Trophoblast cell (in vitro differentiated cells and primary cell): ENCODE measurements at regions not wholly inside any gene's neighbourhood (a gene's known extent, or its start where the extent isn't known, plus 50 kb on each side); places are given as distances from the start of the nearest gene placed in this dataset.

ENCODE experiments used
- DNase-seq, 2 donors: peaks; one replicate each; pipeline ENCODE4 v3.0.0-alpha.2; 2016
- H2AFZ ChIP-seq: 2 replicates; pipeline ENCODE4 v1.6.1; 2013; ENCODE audit warnings: low read length, moderate library complexity, mild to moderate bottlenecking; ENCODE audit not compliant: insufficient read depth, poor library complexity
- H2AK5ac ChIP-seq: 2 replicates; pipeline ENCODE4 v1.6.1; 2013; ENCODE audit warnings: mild to moderate bottlenecking, low read length
- H2BK120ac ChIP-seq: 2 replicates; pipeline ENCODE4 v1.6.1; 2013; ENCODE audit warnings: low read length, mild to moderate bottlenecking, moderate library complexity; ENCODE audit not compliant: insufficient read depth, poor library complexity
- H2BK12ac ChIP-seq: 2 replicates; pipeline ENCODE4 v1.6.1; 2013; ENCODE audit warnings: mild to moderate bottlenecking, low read length, moderate library complexity
- H2BK5ac ChIP-seq: 2 replicates; pipeline ENCODE4 v1.6.1; 2013; ENCODE audit warnings: low read length, low read depth, moderate library complexity, mild to moderate bottlenecking; ENCODE audit not compliant: poor library complexity
- H3K14ac ChIP-seq: 2 replicates; pipeline ENCODE4 v1.6.1; 2013; ENCODE audit warnings: mild to moderate bottlenecking, low read length
- H3K18ac ChIP-seq: 2 replicates; pipeline ENCODE4 v1.6.1; 2013; ENCODE audit warnings: mild to moderate bottlenecking, low read length
- H3K23ac ChIP-seq: 2 replicates; pipeline ENCODE4 v1.6.1; 2013; ENCODE audit warnings: low read length
- H3K27ac ChIP-seq: 2 replicates; pipeline ENCODE4 v1.5.1; 2013; ENCODE audit warnings: low read depth, mild to moderate bottlenecking, inconsistent platforms, low read length, moderate library complexity
- H3K27me3 ChIP-seq: 2 replicates; pipeline ENCODE4 v1.6.1; 2013; ENCODE audit warnings: inconsistent platforms, mild to moderate bottlenecking, low read length, moderate library complexity; ENCODE audit not compliant: insufficient read depth
- H3K36me3 ChIP-seq, 2 experiments: 1 replicate in 1 of 2; 2 replicates in 1 of 2; pipeline ENCODE4 v1.6.1; 2013; ENCODE audit warnings: low read length in 2 of 2, mild to moderate bottlenecking in 2 of 2, moderate library complexity in 1 of 2; ENCODE audit not compliant: insufficient read depth in 2 of 2, control insufficient read depth in 1 of 2
- H3K4ac ChIP-seq: 2 replicates; pipeline ENCODE4 v1.6.1; 2013; ENCODE audit warnings: low read depth, mild to moderate bottlenecking, low read length, moderate library complexity
- H3K4me1 ChIP-seq, 2 experiments: 1 replicate in 1 of 2; 2 replicates in 1 of 2; pipeline ENCODE4 v1.6.1; 2013; ENCODE audit warnings: low read length in 2 of 2, mild to moderate bottlenecking in 2 of 2, moderate library complexity in 1 of 2; ENCODE audit not compliant: insufficient read depth in 2 of 2, control insufficient read depth in 1 of 2
- H3K4me2 ChIP-seq: 2 replicates; pipeline ENCODE4 v1.6.1; 2013; ENCODE audit warnings: inconsistent platforms, mild to moderate bottlenecking, low read length, moderate library complexity
- H3K4me3 ChIP-seq: 2 replicates; pipeline ENCODE4 v1.5.1; 2013; ENCODE audit warnings: mild to moderate bottlenecking, low read depth, low read length, inconsistent platforms
- H3K79me1 ChIP-seq: one replicate; pipeline ENCODE4 v1.6.1; 2013; ENCODE audit warnings: low read length
- H3K79me2 ChIP-seq: 2 replicates; pipeline ENCODE4 v1.6.1; 2013; ENCODE audit warnings: low read length, mild to moderate bottlenecking; ENCODE audit not compliant: control insufficient read depth, insufficient read depth, poor library complexity
- H3K9ac ChIP-seq: 2 replicates; pipeline ENCODE4 v1.6.1; 2013; ENCODE audit warnings: mild to moderate bottlenecking, low read length
- H3K9me3 ChIP-seq: 2 replicates; pipeline ENCODE4 v1.6.1; 2013; ENCODE audit warnings: low read depth, mild to moderate bottlenecking, control low read depth, inconsistent platforms, low read length; ENCODE audit not compliant: insufficient read depth
- H4K12ac ChIP-seq: 2 replicates; pipeline ENCODE4 v1.6.1; 2013; ENCODE audit warnings: low read depth, mild to moderate bottlenecking, low read length, moderate library complexity
- H4K8ac ChIP-seq: 2 replicates; pipeline ENCODE4 v1.6.1; 2013; ENCODE audit warnings: low read depth, mild to moderate bottlenecking, low read length, moderate library complexity
- H4K91ac ChIP-seq: one replicate; pipeline ENCODE4 v1.6.1; 2013; ENCODE audit warnings: low read depth, mild to moderate bottlenecking, low read length, moderate library complexity
- WGBS: extraction: QIAGEN DNeasy Blood & Tissue Kit; methylation state at CpG from one replicate; pipeline ENCODE4 v1.1.7; 2013; ENCODE audit warnings: missing lambda C conversion rate; ENCODE audit not compliant: insufficient read length, insufficient coverage; ENCODE audit errors: extremely low coverage; 5-methylcytosine and 5-hydroxymethylcytosine counted together

- Histone ChIP-seq H3K4me2 (no peak overlapping the region), H4K8ac (no peak overlapping the region), H2BK120ac (no peak overlapping the region), H2BK5ac (no peak overlapping the region), H3K9ac (no peak overlapping the region), H3K79me2 (no peaks in the 10 kb centered on the region), H2AK5ac (no peak overlapping the region), H3K27ac (no peak overlapping the region), H3K4me3 (no peak overlapping the region), H3K23ac (no peak overlapping the region), H3K18ac (no peak overlapping the region), H4K91ac (no peak overlapping the region), H3K9me3 (no peaks in the 10 kb centered on the region), H3K27me3 (no peaks in the 10 kb centered on the region), H3K36me3 (no peaks in the 10 kb centered on the region), H3K4ac (no peak overlapping the region), H3K79me1 (no peaks in the 10 kb centered on the region), H2AFZ (no peak overlapping the region), H3K4me1 (peaks cover 0 to 5% of the 10 kb centered on the region in 2 experiments), H4K12ac (no peak overlapping the region), H2BK12ac (no peak overlapping the region), H3K14ac (no peak overlapping the region)
- no CpG with 5 or more reads among the region's 12 CpGs for WGBS
- no peak for DNase-seq
These were observed 204.4 kb upstream of the LINGO1 start for GRCh38 chr15:77836906-77837648.

GRCh38 chr15:77836121-77836692 lies 203.5 kb upstream of the LINGO1 start:
- WGBS = no CpG with 5 or more reads among the region's 6 CpGs
- no peak overlapping the region for H3K27ac ChIP-seq
- no peak overlapping the region for H4K91ac ChIP-seq
- no peak overlapping the region for H4K12ac ChIP-seq
- H2AFZ ChIP-seq = no peak overlapping the region
- peaks cover 0 to 5% of the 10 kb centered on the region in 2 experiments for H3K4me1 ChIP-seq
- DNase-seq = no peak
- H3K4ac ChIP-seq = no peak overlapping the region
- H3K23ac ChIP-seq = no peak overlapping the region
- no peaks in the 10 kb centered on the region for H3K36me3 ChIP-seq
- H2BK12ac ChIP-seq = no peak overlapping the region
- H3K79me1 ChIP-seq = no peaks in the 10 kb centered on the region
- no peaks in the 10 kb centered on the region for H3K79me2 ChIP-seq
- H3K4me3 ChIP-seq = no peak overlapping the region
- no peak overlapping the region for H2BK120ac ChIP-seq
- H2BK5ac ChIP-seq = no peak overlapping the region
- no peaks in the 10 kb centered on the region for H3K27me3 ChIP-seq
- no peak overlapping the region for H3K9ac ChIP-seq
- no peak overlapping the region for H4K8ac ChIP-seq
- H3K9me3 ChIP-seq = no peaks in the 10 kb centered on the region
- H3K4me2 ChIP-seq = no peak overlapping the region
- H3K14ac ChIP-seq = no peak overlapping the region
- no peak overlapping the region for H2AK5ac ChIP-seq
- no peak overlapping the region for H3K18ac ChIP-seq

DNA sequence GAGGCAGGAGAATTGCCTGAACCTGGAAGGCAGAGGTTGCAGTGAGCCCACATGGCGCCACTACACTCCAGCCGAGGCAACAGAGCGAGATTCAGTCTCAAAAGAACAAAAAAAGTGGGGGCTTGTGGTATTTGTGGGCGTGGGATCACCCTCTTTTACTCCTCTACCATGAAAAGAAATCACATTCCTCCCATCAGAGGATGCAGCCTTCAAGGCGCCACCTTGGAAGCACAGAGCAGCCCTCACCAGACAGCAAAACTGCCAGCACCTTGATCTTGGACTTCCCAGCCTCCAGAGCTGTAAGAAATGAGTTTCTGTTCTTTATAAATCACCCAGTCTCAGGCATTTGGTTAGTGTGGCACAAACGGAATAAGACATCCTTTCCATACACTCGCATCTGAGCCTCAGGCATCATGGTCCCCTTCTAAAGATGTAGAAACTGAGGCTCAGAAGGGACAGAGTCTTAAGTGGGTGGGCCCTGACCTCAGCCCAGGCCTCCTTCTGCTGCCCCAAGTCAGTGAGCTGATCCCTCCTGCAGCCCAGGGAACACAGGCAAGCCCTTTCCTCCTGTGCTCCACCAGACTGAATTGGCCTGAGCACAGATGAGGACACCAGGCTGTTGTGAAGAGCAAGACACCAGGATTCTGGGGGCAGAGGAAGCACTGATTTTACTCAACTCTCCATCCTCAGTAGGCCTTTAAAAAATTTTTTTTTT lies 201.7 kb upstream of the LINGO1 start:
- no CpG with 5 or more reads among the region's 7 CpGs for WGBS
- no peak overlapping the region for H4K91ac ChIP-seq
- H2BK12ac ChIP-seq = no peak overlapping the region
- H4K8ac ChIP-seq = no peak overlapping the region
- H3K79me2 ChIP-seq = no peaks in the 10 kb centered on the region
- no peaks in the 10 kb centered on the region for H3K36me3 ChIP-seq
- DNase-seq = no peak
- peaks cover 2 to 7% of the 10 kb centered on the region in 2 experiments for H3K4me1 ChIP-seq
- H3K4me3 ChIP-seq = no peak overlapping the region
- H4K12ac ChIP-seq = no peak overlapping the region
- no peak overlapping the region for H3K4me2 ChIP-seq
- H3K14ac ChIP-seq = no peak overlapping the region
- H3K27ac ChIP-seq = no peak overlapping the region
- no peak overlapping the region for H3K9ac ChIP-seq
- H2AK5ac ChIP-seq = no peak overlapping the region
- H3K4ac ChIP-seq = no peak overlapping the region
- H2BK120ac ChIP-seq = no peak overlapping the region
- no peak overlapping the region for H3K23ac ChIP-seq
- H3K27me3 ChIP-seq = no peaks in the 10 kb centered on the region
- no peak overlapping the region for H2AFZ ChIP-seq
- H3K79me1 ChIP-seq = no peaks in the 10 kb centered on the region
- H3K18ac ChIP-seq = no peak overlapping the region
- H2BK5ac ChIP-seq = no peak overlapping the region
- no peaks in the 10 kb centered on the region for H3K9me3 ChIP-seq

- H4K12ac ChIP-seq = no peak overlapping the region
- H3K18ac ChIP-seq = no peak overlapping the region
- H2BK12ac ChIP-seq = no peak overlapping the region
- no peak overlapping the region for H4K91ac ChIP-seq
- DNase-seq = no peak
- H2AFZ ChIP-seq = no peak overlapping the region
- no peaks in the 10 kb centered on the region for H3K27me3 ChIP-seq
- WGBS = no CpG with 5 or more reads among the region's 2 CpGs
- no peaks in the 10 kb centered on the region for H3K79me2 ChIP-seq
- no peaks in the 10 kb centered on the region for H3K9me3 ChIP-seq
- peaks cover 2 to 7% of the 10 kb centered on the region in 2 experiments for H3K4me1 ChIP-seq
- H3K4ac ChIP-seq = no peak overlapping the region
- no peak overlapping the region for H3K4me2 ChIP-seq
- H3K23ac ChIP-seq = no peak overlapping the region
- no peak overlapping the region for H3K14ac ChIP-seq
- H3K79me1 ChIP-seq = no peaks in the 10 kb centered on the region
- no peak overlapping the region for H3K27ac ChIP-seq
- no peak overlapping the region for H2AK5ac ChIP-seq
- H3K4me3 ChIP-seq = no peak overlapping the region
- H4K8ac ChIP-seq = no peak overlapping the region
- H2BK5ac ChIP-seq = no peak overlapping the region
- H2BK120ac ChIP-seq = no peak overlapping the region
- no peaks in the 10 kb centered on the region for H3K36me3 ChIP-seq
- H3K9ac ChIP-seq = no peak overlapping the region
These were observed 200.2 kb upstream of the LINGO1 start for GRCh38 chr15:77832874-77833273.
